HepG2 (cell line): ENCODE measurements at regions not wholly inside any gene's neighbourhood (a gene's known extent, or its start where the extent isn't known, plus 50 kb on each side); places are given as distances from the start of the nearest gene placed in this dataset.

Experiments used
- ATAC-seq: fragments of 200-7000 bp; cut with Tn5 transposase; 3 replicates; pipeline ENCODE4 v1.9.1; 2020; ENCODE audit warnings: mild to moderate bottlenecking, moderate library complexity
- BruUV-seq: library from RNA; stranded (reverse); fragments of 400-500 nt; replicated peaks from 2 replicates; lab custom pipeline; 2021; lab: Mats Ljungman, UMichigan
- CTCF ChIA-PET: fragments of 300-600 bp; formaldehyde crosslinking; extraction: SDS; loops from one replicate; lab custom pipeline; 2021; ENCODE audit warnings: low total read pairs, inconsistent platforms, low intra/inter-chr PET ratio; lab: Yijun Ruan, JAX
- POLR2A ChIA-PET: fragments of 350-600 bp; sonication (Branson Sonifier 250); formaldehyde crosslinking; loops from one replicate; lab custom pipeline; 2020; ENCODE audit warnings: antibody characterized with exemption, inconsistent platforms; lab: Yijun Ruan, JAX
- DNase-seq: peaks from one replicate; pipeline ENCODE4 v3.0.0-alpha.2; 2015; ENCODE audit warnings: low spot score
- FAIRE-seq: peaks from 3 replicates; lab custom pipeline; 2011; peaks lifted over from hg19 to GRCh38; lab: Jason Lieb, UNC
- H2AFZ ChIP-seq: one replicate; pipeline ENCODE4 v1.6.1; 2011; ENCODE audit warnings: low read length, inconsistent platforms
- H3K27ac ChIP-seq: fragments of 300-600 bp; 3 replicates; pipeline ENCODE4 v1.8.0; 2011; ENCODE audit warnings: mixed run types, mild to moderate bottlenecking, mixed read lengths, low read length, inconsistent platforms; ENCODE audit not compliant: insufficient read depth; ENCODE audit errors: extremely low read length
- H3K27me3 ChIP-seq, 2 experiments: fragments of 200-600 bp in 1 of 2; 2 replicates in 1 of 2; 3 replicates in 1 of 2; pipeline versions ENCODE4 v1.6.0 to v1.8.0; 2011; ENCODE audit warnings: low read length in 2 of 2, mild to moderate bottlenecking in 2 of 2, moderate library complexity in 2 of 2, inconsistent platforms in 1 of 2; ENCODE audit not compliant: insufficient read depth in 2 of 2, control insufficient read depth in 1 of 2
- H3K36me3 ChIP-seq, 2 experiments: fragments of 200-600 bp in 1 of 2; replicated peaks in 1 of 2; 2 replicates in 1 of 2; 3 replicates in 1 of 2; pipeline versions ENCODE4 v1.5.1 to v1.8.0; 2011; ENCODE audit warnings: low read length in 2 of 2, inconsistent platforms in 1 of 2; ENCODE audit not compliant: insufficient read depth in 2 of 2, control insufficient read depth in 1 of 2
- H3K4me1 ChIP-seq: 2 replicates; pipeline ENCODE4 v1.5.1; 2012; ENCODE audit warnings: low read length, inconsistent platforms; ENCODE audit not compliant: insufficient read depth
- H3K4me2 ChIP-seq: 2 replicates; pipeline ENCODE4 v1.6.0; 2011; ENCODE audit warnings: low read depth, low read length, inconsistent platforms
- H3K4me3 ChIP-seq, 3 experiments: fragments of 200-600 bp in 1 of 3; sonication (generic), shearing (Covaris generic) in 1 of 3; replicated peaks in 1 of 3; 2 replicates each; pipeline ENCODE4 v1.5.1; 2011 to 2016; ENCODE audit warnings: low read length in 3 of 3, inconsistent platforms in 2 of 3, low read depth in 2 of 3, mild to moderate bottlenecking in 2 of 3, control low read depth in 1 of 3, mixed read lengths in 1 of 3; ENCODE audit not compliant: insufficient read depth in 1 of 3
- H3K79me2 ChIP-seq: one replicate; pipeline ENCODE4 v1.6.1; 2011; ENCODE audit warnings: low read length, inconsistent platforms; ENCODE audit not compliant: insufficient read depth
- H3K9ac ChIP-seq: 2 replicates; pipeline ENCODE4 v1.6.0; 2011; ENCODE audit warnings: mild to moderate bottlenecking, low read depth, low read length, inconsistent platforms; ENCODE audit not compliant: insufficient read depth
- H3K9me3 ChIP-seq: 2 replicates; pipeline ENCODE4 v1.5.1; 2012; ENCODE audit warnings: mild to moderate bottlenecking, low read length
- H4K20me1 ChIP-seq: 2 replicates; pipeline ENCODE4 v1.6.0; 2011; ENCODE audit warnings: inconsistent platforms, mild to moderate bottlenecking, low read length, moderate library complexity; ENCODE audit not compliant: insufficient read depth
- EHMT2 ChIP-seq: fragments of 200-600 bp; sonication (generic); IDR thresholded peaks from 2 replicates; pipeline ENCODE4 v1.7.0; 2017; ENCODE audit warnings: antibody characterized with exemption, low read depth, low read length, borderline replicate concordance
- MAF1 ChIP-seq: sonication (generic); formaldehyde crosslinking; IDR thresholded peaks from 2 replicates; pipeline ENCODE4 v1.5.0; 2020; ENCODE audit warnings: missing genetic modification reagents, borderline replicate concordance
- MNT ChIP-seq: fragments of 450-650 bp; IDR thresholded peaks from 2 replicates; pipeline ENCODE4 v1.6.1; 2016
- RXRB ChIP-seq: IDR thresholded peaks from 2 replicates; pipeline ENCODE4 v1.6.1; 2016; ENCODE audit warnings: borderline replicate concordance, missing genetic modification reagents, missing compliant biosample characterization
- SP1 ChIP-seq, 2 experiments: fragments of 450-650 bp in 1 of 2; sonication (generic) in 1 of 2; formaldehyde crosslinking in 1 of 2; IDR thresholded peaks; 2 replicates each; pipeline versions ENCODE4 v1.4.0 to v1.6.1; 2016 to 2020; ENCODE audit warnings: missing genetic modification reagents in 1 of 2
- ZNF761 ChIP-seq: sonication (generic); formaldehyde crosslinking; conservative IDR thresholded peaks from 2 replicates; pipeline ENCODE4 v1.4.0; 2020; ENCODE audit warnings: mild to moderate bottlenecking, missing genetic modification reagents
- ZNF83 ChIP-seq: sonication (generic); formaldehyde crosslinking; IDR thresholded peaks from 2 replicates; pipeline ENCODE4 v1.4.0; 2020; ENCODE audit warnings: missing genetic modification reagents, mild to moderate bottlenecking, borderline replicate concordance
- WGBS: methylation state at CpG from one replicate; pipeline ENCODE4 v1.1.6; 2017; ENCODE audit warnings: low lambda C conversion rate; 5-methylcytosine and 5-hydroxymethylcytosine counted together
- in situ Hi-C: cut with HindIII; loops from 2 replicates; pipeline ENCODE4 v1.10.0; 2017; ENCODE audit warnings: low pct_unique_long_range_greater_than_20kb; ENCODE audit not compliant: extremely low pct_ligation_motif_present
- intact Hi-C: fragments of 100-400 bp; cut with micrococcal nuclease; formaldehyde crosslinking; loops from one replicate; pipeline ENCODE4 v1.10.0; 2022; ENCODE audit not compliant: unreplicated experiment

- POLR2A ChIA-PET, result no interaction called here
- no peak overlapping the region for H2AFZ ChIP-seq
- WGBS, result 0% methylated on average over 1 of the region's 1 CpG
- no peaks in the 10 kb centered on the region for H3K27me3 ChIP-seq
- intact Hi-C loops, result no loop called here
- H3K79me2 ChIP-seq, result no peaks in the 10 kb centered on the region
- CTCF ChIA-PET, result no interaction called here
- no peaks in the 10 kb centered on the region for H4K20me1 ChIP-seq
- H3K36me3 ChIP-seq, result no peaks in the 10 kb centered on the region
- H3K9me3 ChIP-seq, result no peaks in the 10 kb centered on the region
- H3K4me2 ChIP-seq, result no peak overlapping the region
- FAIRE-seq (no peak), DNase-seq (no peak), ATAC-seq (no peak)
- no TSS peak for BruUV-seq
- in situ Hi-C loops, result loop anchor here (25.0 kb wide), 1 partner anchor 1538 kb away; no protein-coding TSS in a partner anchor
- no peak overlapping the region for H3K9ac ChIP-seq
- H3K4me1 ChIP-seq, result no peaks in the 10 kb centered on the region
- H3K27ac ChIP-seq, result no peak overlapping the region
- TF ChIP-seq MNT, result no peak
- no peak for TF ChIP-seq EHMT2
- no peak for TF ChIP-seq SP1 (IDR thresholded peaks at IDR 0.05)
- no peak for TF ChIP-seq SP1 (CRISPR knock-in tag; IDR thresholded peaks at IDR 0.05)
- no peak for TF ChIP-seq MAF1 (CRISPR knock-in tag)
- no peak for TF ChIP-seq RXRB (CRISPR knock-in tag)
- no peak for TF ChIP-seq ZNF83
- no peak overlapping the region for H3K4me3 ChIP-seq
Measured at GRCh38 chr6:91099479-91099878, 512.6 kb upstream of the MAP3K7 start.

GRCh38 chr6:91098006-91098405 lies 511.1 kb upstream of the MAP3K7 start:
- no peak overlapping the region for H2AFZ ChIP-seq
- no peak overlapping the region for H3K27ac ChIP-seq
- 10% methylated on average over 5 of the region's 5 CpGs for WGBS
- no peaks in the 10 kb centered on the region for H3K9me3 ChIP-seq
- no peak overlapping the region for H3K4me2 ChIP-seq
- ATAC-seq (no peak), DNase-seq (no peak), FAIRE-seq (no peak)
- no TSS peak for BruUV-seq
- in situ Hi-C loops (loop anchor here (25.0 kb wide), 1 partner anchor 1539 kb away; no protein-coding TSS in a partner anchor), intact Hi-C loops (no loop called here)
- no peaks in the 10 kb centered on the region for H3K36me3 ChIP-seq
- no peak for TF ChIP-seq ZNF761 (CRISPR knock-in tag)
- H3K4me3 ChIP-seq, result no peak overlapping the region
- H3K4me1 ChIP-seq, result no peaks in the 10 kb centered on the region
- H3K9ac ChIP-seq, result no peak overlapping the region
- no peaks in the 10 kb centered on the region for H4K20me1 ChIP-seq
- ChIA-PET POLR2A (no interaction called here), CTCF (no interaction called here)
- no peaks in the 10 kb centered on the region for H3K79me2 ChIP-seq
- no peaks in the 10 kb centered on the region; a peak in 1 of 5 replicates for H3K27me3 ChIP-seq
